Right forelimb (tissue), 1 donor: ENCODE measurements at regions not wholly inside any gene's neighbourhood (a gene's known extent, or its start where the extent isn't known, plus 50 kb on each side); places are given as distances from the start of the nearest gene placed in this dataset.

Experiments used
- DNase-seq: peaks from one replicate; pipeline ENCODE4 v3.0.0-alpha.2; 2018

GRCh38 chr13:53537586-53537985 lies 509.0 kb downstream of the OLFM4 start:
- DNase-seq = no peak

DNA sequence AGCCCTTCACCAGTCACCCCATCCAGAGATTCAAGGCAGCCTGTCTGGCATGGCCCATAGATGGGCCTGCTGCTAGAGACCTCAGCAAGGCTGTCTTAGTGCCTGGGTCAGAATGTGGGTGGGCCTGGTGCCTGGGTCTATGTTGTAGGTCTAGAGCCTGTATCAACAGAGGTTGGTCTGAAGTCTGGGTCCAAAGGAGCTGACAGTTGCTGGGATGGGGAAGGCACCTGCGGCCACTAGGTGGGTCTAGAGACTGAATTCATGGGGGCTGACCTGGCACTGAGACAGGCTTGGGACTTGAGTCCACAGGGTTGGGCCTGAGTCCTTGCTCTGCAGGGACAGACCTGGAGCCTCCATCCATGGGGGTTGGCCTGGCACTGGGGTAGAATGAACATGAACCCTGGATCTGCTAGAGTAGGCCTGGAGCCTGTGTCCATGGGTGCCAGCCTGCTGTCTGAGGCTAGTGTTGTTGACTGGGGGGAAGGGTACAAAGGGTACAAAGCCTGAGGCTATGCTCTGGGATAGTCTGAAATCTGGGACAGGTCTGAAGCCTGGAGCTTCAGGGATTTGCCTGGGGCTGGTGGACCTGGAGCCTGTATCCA lies 516.8 kb downstream of the OLFM4 start:
- no peak for DNase-seq

DNA sequence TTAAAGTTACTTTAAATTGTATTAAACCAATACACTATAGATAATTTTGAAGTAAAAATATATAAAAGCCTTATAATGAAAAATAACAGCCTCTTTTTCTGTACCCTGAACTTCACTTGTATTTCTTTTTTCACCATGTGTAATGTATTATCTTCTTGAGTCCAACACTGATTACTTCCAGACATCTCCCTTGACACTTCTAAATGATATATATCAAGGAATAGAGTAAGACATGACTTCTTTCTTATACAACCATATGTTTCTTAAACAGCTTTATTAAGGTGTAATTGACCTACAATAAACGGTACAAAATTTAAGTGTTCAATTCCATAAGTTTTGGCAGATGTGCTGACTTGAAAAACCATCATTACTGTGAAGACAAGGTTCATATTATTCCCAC lies 531.9 kb downstream of the OLFM4 start:
- DNase-seq = no peak

- DNase-seq = no peak
Observed at GRCh38 chr13:53562419-53562818, 533.8 kb downstream of the OLFM4 start.

GRCh38 chr13:53568491-53568890 lies 539.9 kb downstream of the OLFM4 start:
- no peak for DNase-seq

- DNase-seq = peak; percentile 48
Observed at GRCh38 chr13:53569453-53569852, 540.8 kb downstream of the OLFM4 start.

DNA sequence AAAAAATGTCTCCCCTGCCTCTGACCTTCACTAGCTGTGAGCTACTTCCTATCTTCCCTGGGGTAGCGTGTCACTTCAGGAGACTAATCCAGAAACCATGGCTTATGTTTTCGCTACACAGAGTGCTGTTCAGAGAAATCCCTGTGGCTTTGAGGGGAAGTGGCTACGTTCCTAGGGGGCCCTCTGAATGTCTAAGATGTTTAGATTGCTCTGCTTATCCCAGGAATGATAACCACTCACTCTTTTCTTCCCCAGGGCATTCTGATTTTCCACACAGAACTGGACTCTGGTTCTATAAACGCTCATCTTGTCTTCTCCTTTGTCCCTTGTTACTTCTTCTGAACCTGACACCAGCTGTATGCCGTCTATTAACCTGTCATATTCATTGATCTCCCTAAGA lies 572.5 kb downstream of the OLFM4 start:
- no peak for DNase-seq

GRCh38 chr13:53605326-53605725 lies 576.7 kb downstream of the OLFM4 start:
- DNase-seq = no peak

DNA sequence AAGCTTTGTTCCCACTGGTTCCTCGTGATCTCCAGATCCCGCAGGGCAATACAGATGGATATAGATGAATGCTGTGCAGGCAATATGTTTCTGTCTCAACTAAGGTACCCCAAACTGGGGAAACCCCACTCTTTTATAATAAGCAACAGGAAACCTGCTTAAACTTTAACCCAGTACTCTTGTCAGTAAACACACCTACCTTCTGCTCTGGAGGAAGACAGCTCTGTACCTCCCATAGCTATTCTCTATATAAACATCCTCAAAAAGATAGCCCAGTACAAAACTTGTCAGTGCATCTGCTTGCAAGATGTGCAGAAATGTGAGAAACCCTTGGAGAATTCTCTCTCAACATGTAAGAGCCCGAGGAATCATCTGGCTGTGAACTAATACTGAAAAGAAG lies 583.6 kb downstream of the OLFM4 start:
- no peak for DNase-seq

DNA sequence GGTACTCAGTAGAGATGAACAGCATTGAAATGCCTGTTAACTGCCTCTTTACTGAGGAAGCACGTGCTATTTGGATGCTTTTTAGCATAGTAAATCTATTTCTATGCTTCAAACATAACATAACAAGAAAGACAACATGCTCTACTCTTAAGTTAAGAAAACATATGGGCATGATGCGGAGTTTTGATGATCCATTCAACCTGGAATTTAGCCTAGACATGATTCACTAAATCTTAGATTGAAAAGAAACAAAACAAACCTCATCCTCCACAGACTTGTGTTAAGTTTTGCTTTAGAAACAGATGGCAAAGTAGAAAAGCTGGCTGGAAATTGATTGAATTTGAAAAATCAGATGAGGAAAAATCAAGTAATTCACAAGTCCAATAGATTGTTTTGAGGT lies 593.8 kb downstream of the OLFM4 start:
- no peak for DNase-seq

DNA sequence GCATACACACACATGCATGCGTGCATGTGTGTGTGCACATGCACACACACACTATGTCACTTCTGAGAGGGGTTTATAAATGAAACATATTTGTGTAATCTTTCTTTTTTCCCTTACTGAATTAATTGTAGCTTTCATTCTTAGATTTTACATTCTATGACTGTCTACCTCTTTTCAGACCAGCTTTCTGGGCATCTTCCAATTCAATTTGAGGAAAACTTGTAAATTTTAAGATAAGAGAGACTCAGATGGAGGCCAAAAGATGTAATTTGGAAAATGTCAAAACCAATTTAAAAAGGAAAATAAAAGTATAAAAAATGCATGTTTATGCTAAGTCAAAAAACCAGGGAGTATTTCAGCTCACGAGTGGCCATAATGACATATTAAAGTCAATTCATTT lies 594.5 kb downstream of the OLFM4 start:
- no peak for DNase-seq

GRCh38 chr13:53631511-53631910 lies 602.9 kb downstream of the OLFM4 start:
- no peak for DNase-seq

DNA sequence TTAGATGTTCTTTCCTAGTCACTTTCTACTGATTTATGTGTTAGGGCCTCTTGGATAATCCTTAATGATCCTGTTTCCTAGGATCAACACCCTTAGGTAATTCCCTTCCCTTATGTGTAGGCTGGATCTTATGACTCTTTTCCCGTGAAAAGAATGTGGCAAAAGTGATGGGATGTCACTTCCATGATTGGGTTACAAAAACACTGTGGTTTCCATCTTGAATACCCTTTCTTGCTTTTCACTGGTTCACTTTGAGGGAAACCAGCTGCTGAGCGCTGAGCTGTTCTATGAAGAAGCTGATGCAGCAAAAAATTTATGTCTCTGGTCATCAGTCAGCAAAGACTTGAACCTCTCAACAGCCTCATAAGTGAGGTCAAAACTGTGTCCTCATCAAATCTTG lies 609.4 kb downstream of the OLFM4 start:
- no peak for DNase-seq

DNA sequence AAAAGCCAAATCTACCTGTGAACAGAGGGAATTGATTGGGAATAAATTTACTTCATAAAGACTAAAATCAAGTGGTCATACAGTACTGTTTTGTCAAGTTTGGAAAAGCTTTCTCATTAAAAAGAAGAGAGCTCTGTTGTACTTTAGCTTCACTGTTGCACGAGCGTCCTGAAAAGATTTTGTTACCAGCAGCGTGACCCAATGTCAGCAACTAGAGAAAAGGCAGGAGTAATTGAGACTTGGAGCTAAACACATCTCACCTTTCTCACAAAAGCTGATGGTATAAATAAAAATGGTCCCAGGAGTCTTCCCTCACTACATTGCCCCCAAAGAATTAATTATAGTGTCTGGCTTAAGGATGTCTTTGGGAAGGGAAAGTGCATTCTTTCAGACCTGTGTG lies 613.7 kb downstream of the OLFM4 start:
- no peak for DNase-seq

DNA sequence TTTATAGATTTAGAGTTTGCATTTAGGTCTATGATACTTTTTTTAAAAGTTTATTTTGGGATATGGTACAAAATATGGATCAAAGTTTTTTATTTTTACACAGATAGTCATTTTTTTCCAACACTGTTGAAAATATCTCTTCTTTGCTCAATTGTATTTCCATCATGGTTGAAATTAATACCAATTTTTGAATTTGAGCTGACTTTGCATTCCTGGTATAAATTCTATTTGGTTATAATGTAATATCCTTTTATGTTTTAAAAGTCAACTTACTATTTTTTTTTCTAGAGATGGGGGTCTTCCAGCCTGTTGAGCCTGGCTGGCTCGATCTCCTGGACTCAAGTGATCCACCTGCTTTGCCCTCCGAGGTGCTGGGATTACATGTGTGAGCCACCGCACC lies 620.1 kb downstream of the OLFM4 start:
- DNase-seq = no peak

GRCh38 chr13:53672005-53672404 lies 643.4 kb downstream of the OLFM4 start:
- DNase-seq = no peak

GRCh38 chr13:53683146-53683545 lies 654.5 kb downstream of the OLFM4 start:
- DNase-seq = no peak

DNA sequence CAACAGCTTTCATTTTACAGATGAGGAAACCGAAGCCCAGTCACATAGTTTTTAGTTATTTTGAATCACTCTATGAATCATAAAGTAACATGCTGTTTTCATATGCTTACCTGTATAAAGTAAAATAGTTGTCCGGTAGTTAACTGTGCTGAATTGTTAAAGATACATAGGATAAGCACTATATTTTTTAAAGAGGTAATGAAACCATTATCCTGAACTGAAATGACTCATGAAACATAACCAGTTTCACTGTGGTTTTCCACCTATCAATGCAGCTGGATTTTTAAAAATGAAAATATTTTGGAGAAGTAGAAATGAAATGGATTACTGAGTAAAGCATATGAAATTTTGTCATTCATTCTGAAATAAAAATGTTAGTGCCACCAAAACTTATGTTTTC lies 655.0 kb downstream of the OLFM4 start:
- no peak for DNase-seq

GRCh38 chr13:53691417-53691816 lies 662.8 kb downstream of the OLFM4 start:
- DNase-seq = no peak

DNA sequence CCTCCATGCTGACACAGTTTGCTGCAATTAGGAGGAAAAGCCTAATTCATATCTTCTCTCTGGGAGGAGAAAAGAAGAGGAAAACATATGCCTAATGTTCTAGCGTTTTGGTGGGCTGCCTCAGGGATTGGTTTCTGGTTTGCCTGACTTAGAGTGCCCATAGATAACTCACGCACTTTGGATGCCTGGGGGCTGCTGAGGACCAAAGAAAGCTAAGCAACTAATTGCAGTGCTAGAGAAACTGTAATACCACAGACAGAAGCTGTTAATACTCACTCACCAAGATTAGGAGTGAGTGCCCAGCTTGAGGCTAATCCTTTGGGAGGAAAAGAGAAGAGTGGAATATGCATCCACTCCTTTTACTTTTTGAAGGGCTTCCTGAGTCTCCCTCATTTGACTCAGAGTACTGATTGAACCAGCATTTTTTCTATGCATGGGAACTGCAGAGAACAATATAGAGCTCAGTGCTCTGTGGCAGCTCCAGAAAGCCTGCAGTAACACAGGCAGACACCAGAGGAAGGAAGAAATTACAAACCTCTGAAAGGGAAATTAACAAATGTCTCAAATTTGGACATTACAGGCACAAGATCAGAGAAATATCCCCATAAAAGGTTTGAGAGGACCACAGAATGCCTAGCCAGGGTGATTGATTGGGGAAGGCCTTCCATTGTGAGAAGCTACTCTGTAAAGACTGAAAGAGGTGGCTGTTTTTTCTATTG lies 666.4 kb downstream of the OLFM4 start:
- DNase-seq = no peak

GRCh38 chr13:53703371-53704080 lies 674.9 kb downstream of the OLFM4 start:
- DNase-seq = no peak

DNA sequence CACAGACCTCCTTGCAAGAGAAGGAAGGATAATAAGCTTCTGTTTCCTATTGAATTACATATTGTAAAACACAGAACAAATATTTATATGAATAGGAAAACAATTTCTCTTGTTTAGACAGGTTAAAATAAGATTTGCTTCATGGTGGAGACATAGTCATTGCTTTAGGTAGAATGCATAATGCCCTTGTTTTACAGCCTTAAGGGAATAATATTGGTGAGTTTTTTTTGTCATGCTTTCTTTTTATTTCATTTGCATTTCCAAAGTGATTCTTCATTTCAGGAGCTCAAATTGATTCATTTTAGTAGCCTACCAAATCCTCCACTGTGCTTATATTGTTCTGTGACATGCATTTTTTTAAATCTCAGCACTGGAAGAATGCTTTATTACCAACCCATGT lies 690.7 kb downstream of the OLFM4 start:
- DNase-seq = no peak

DNA sequence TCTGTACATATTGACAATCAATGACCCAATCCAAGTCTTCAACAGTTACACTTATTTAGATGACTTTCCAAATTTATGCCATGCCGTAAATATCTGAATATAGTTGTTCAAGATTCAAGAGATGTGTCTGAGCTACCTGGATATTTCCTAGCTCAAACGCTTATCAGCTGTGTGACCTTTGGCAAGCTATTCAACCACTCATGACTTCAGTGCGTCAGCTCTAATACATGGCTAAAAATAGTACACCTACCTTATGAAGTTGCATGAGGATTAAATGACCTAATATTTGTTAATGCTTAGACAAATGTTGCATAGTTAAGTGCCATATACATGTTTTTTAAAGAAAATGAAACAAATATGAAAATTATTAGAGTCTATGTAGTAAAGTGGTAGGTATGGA lies 704.1 kb downstream of the OLFM4 start:
- DNase-seq = no peak

GRCh38 chr13:53743906-53744305 lies 715.3 kb downstream of the OLFM4 start:
- no peak for DNase-seq
